Amniotic stem cell (primary cell): ENCODE measurements at regions not wholly inside any gene's neighbourhood (a gene's known extent, or its start where the extent isn't known, plus 50 kb on each side); places are given as distances from the start of the nearest gene placed in this dataset.

Source experiments
- DNase-seq: peaks from one replicate; lab custom pipeline; 2025; lab: John Stamatoyannopoulos, UW

GRCh38 chr16:54724346-54724925 is 206.2 kb upstream of the IRX5 start:
- no peak for DNase-seq

- DNase-seq: no peak
These were observed 208.4 kb upstream of the IRX5 start for GRCh38 chr16:54722210-54722676.

GRCh38 chr16:54720259-54720658 is 210.4 kb upstream of the IRX5 start:
- DNase-seq: no peak

DNA sequence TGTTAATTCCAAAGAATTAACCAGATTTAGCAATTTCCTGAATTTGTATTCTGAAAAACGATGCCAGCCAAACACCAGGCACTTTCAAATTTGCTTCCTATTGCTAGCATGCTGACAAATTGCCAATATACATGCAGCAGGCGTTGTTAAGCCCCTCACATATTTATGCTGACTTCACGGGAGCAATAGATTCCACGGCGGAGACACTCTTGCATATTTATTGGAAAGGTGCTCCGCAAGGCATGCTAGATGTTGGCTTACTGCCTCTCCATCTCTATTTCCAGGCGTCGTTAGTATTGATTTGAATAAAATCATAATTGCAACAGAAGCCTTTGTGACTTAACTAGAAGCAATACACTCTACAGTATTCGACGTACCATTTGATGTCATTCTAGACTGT is 211.0 kb upstream of the IRX5 start:
- no peak for DNase-seq

- DNase-seq: no peak
These were observed 212.3 kb upstream of the IRX5 start for GRCh38 chr16:54718376-54718775.

DNA sequence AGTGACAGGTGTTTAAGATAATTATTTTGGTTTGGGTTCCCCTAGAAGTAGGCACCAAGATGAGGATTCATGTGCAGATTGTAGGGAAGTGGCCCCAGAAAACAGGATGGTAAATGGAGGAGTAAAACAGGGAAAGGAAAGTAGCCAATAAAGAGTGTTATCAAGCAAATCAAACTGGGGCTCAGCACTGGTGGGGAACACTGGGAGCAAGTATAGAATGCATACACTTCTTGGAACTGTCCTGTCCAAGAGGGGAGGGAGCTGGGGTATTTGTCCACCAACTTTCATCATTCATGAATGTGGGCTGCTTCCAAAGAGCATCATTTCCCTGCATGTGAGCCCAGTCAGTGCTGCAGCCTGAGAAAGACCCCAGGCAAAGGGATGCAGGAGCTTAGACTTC is 215.7 kb upstream of the IRX5 start:
- no peak for DNase-seq

DNA sequence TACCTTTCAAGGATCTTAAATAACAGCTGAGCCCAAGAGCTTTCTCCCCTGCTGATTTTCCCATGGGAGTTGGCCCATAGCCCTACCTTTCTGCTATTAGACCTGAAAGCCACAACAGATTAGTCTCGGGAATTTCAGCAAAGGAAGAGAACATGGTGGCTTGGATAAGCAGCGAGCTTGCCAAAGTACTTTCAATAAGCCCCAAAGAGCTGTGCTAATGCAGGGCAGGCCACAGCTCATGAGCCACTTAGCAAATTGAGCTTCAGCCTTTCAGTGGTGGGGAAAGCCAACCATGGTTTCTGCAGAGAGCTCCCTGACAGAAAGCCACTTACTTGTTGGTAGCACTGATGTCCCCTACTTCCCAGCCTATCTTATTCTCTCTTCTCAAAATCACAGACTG is 217.8 kb upstream of the IRX5 start:
- no peak for DNase-seq

DNA sequence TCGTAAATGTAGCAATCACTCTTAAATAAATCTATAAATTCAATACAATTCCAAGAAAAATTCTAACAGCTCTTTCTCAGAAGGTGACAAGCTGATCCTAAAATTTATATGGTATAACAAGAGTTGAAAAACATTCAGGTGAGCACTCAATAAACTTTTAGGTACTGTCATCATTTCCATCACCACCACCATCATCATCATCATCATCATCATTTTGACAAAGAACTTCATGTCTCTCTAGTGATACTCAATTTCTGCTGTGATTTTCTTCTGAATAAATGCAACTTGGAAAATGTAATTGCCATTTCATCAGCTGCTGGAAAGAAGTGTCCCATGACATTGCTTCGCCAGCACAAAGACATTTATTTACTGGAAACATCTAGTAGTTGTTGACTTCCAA is 222.9 kb upstream of the IRX5 start:
- no peak for DNase-seq

DNA sequence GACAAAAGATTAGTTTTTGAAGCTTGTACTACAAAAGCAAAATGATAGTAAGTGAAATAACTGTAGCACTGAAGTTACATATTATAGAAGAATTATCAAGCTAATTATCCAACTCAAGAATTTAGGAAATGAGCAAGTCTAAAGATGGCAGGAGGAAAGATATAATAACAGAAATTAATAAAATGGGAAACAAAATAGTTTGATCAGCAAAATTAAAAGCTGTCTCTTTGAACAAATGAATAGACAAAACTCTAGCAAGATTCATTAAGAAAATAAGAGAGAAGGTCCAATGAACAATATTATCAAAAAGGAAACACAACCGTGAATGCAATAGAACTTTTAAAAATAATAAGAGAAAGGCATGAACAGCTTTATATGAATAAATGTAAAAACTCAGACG is 224.3 kb upstream of the IRX5 start:
- DNase-seq: no peak

- DNase-seq: no peak
These were observed 227.3 kb upstream of the IRX5 start for GRCh38 chr16:54703339-54703738.

DNA sequence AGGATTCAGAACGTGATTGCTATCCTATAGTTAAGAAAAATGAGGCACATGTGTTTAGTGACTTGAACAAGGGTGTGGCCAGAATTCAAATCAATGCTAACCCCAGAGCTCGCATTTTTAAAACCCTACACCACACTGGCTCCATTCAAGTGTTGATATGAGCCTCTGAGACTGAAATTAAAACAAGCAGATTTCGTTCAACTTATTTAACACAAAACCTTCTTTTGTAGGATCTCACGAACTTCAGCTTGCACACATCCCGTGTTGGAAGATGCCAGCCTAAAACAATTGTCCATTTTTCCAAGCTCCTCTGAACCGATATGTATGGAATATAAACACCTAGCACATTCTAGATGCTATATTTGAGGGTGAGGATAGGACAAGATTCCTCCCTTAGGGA is 231.0 kb upstream of the IRX5 start:
- DNase-seq: no peak

GRCh38 chr16:54697677-54698076 is 233.0 kb upstream of the IRX5 start:
- DNase-seq: no peak

DNA sequence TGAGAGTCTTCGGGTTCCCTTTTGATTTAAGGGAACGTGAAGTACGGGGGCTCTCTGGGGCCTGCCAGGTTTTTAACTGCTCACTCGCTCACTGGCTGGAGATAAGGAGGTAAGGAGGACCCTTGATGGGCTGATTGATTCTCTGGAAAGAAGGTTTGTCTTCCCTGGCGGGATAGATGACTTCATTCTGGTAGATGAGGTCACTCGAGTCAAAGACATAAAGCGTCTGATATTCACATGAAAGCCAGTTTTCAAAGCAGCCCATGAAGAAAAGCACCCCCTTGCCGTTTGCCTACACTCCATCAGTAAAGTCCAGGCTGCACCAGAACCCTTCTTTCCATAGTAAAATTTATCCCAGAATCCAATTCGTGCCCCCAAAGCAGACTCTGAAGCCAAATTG is 233.7 kb upstream of the IRX5 start:
- no peak for DNase-seq

GRCh38 chr16:54696522-54696921 is 234.1 kb upstream of the IRX5 start:
- no peak for DNase-seq

DNA sequence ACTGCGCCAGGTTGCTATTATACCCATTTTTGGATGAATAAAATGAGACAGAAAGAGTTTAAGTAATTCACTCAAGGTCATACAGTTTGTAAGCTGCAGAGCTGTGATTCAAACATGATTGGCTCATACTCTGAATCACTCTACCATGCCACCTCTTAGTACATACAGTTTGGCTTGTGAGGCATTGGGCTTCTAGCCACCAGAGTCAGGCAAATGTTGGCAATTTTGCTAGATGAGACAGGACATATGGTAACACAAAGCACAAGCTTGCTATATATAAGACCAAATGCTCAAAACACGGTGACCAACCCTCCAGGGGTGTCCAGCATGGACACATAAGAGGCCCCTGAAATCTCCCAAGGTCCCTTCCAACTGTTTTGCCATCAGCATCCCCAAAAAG is 236.0 kb upstream of the IRX5 start:
- no peak for DNase-seq

DNA sequence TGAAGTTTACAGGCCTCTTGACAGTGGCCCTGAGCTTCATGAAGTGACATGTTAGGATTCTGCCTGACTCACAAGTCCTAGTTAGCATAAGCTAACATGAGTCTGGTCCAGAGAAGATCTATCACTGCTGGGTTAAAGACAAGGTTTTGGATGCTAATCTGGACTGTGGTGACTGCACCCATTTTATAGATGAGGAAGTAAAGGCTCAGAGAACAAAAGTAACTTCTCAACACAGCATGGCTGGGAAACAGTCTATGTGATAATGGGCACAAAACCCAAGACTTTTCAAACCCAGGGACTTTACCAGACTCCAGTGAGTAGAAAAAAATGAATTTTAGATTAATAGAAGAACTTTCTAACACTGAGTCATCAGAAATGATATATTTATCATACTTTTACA is 236.8 kb upstream of the IRX5 start:
- no peak for DNase-seq

DNA sequence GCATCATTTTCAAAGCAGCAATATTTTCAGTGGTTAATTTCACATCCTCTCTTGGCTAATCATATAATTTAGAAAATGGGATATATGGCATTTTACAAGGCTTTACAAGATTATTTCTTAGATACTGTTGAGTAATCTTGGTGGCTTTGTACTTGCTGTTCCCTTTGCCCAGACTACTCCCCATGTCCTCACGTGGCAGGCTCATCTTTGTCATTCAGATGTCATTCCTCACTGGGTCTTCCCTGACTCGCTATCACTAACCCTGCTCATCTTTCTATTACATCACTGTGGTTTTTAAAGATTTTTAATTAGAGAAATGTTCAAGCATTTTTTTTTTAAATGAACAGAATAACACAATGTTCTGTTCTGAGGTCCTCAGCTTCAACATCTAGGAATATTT is 240.0 kb upstream of the IRX5 start:
- no peak for DNase-seq

GRCh38 chr16:54690306-54690705 is 240.4 kb upstream of the IRX5 start:
- no peak for DNase-seq

- no peak for DNase-seq
These were observed 241.4 kb upstream of the IRX5 start for GRCh38 chr16:54689072-54689865.

DNA sequence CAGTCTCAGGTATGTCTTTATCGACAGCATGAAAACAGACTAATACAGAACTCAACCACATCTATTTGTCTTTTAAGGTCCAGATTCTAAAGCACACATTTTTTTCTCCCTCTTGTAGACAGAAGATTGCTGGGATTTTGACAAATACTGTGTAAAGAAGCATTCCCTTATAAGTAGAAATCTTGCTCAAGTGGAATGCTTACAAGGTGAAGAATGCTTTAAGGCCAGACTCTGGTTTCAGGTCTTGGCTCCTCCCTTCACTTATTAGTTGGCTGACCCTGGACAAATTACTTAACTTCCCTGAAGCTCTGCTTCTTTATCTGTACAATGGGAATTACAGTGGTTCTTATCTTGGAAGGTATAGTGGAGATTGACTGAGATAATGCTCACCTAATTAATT is 242.3 kb upstream of the IRX5 start:
- no peak for DNase-seq

DNA sequence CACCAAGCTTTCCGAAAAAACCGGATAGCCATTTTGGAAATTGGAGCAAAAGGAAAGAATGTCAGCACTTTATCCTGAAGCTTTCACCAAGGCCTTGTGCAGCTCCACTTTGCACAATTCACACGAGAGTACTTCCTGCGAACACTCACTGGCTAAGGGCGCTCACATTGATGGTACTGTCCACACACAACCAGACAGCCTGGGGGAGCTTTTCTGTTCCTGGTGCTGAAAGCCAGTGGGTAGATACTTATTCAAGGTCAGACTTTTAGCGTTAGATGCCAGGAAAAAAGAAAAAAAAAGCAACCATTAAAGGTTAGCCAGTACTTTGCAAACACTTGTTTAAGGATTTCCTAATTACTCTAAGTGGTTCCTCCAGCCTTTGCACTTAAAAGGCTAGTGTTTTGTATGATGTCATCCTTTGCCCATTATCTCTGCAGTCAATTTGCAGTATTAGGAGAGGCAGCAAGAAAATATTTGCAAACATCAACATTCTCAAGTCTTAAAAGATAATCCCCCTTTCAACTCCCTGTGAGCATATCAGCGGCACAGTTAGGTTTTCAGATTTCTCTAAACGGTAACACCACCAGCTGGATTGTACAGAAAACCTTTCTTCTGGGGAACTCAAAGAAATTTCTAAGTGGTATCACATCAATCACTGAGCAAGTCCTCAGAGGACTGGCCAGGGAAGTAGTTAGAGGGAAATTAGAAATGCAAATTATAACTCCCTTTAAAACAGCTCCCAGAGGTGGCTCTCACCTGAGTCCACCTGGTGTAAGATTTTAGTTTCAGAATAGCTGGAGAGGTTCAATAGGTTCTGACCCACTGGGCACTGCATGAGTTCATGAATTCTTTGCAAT is 243.4 kb upstream of the IRX5 start:
- DNase-seq: no peak

DNA sequence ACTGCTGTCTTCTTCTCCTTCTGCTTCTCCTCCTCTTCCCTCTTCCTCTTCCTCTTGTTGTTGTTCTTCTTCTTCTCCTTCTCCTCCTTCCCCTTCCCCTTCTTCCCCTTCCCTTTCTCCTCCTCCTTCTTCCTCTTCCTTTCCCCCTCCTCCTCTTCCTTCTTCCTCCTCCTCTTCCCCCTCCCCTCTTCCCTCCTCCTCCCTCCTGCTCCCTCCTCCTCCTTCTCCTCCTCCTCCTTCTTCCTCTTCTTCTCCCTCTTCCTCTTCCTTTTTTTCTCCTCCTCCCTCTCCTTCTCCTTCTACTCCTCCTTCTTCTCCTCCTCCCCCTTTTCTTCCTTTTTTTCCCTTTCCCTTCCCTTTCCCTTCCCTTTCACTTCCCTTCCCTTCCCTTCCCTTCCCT is 245.0 kb upstream of the IRX5 start:
- DNase-seq: no peak

GRCh38 chr16:54679531-54679930 is 251.1 kb upstream of the IRX5 start:
- DNase-seq: no peak
